ENCODE measurements at regions not wholly inside any gene's neighbourhood (a gene's known extent, or its start where the extent isn't known, plus 50 kb on each side); places are given as distances from the start of the nearest gene placed in this dataset.

GRCh38 chr19:30102666-30103065, 160.6 kb downstream of the URI1 start:
- H3K4ac ChIP-seq (replicated peaks; ENCODE audit: insufficient read length, low read depth, low read length) = no peak overlapping the region
- H3K36me3 ChIP-seq (ENCODE audit: control insufficient read depth in 2 of 4, insufficient read depth in 4 of 4, low read length in 3 of 4) = no peaks in the 10 kb centered on the region
- H2BK15ac ChIP-seq (ENCODE audit: low read length) = no peak overlapping the region
- no peak overlapping the region for H2BK120ac ChIP-seq (replicated peaks; ENCODE audit: low read depth, low read length)
- TF ChIP-seq HDAC2 (IDR thresholded peaks at IDR 0.05; ENCODE audit: borderline replicate concordance in 1 of 2, low read depth in 2 of 2, low read length in 2 of 2) = no peak
- no peaks in the 10 kb centered on the region for H3K9me3 ChIP-seq (ENCODE audit: insufficient read depth in 2 of 2, low read depth in 1 of 2, low read length in 1 of 2)
- no peaks in the 10 kb centered on the region for H3K79me1 ChIP-seq (ENCODE audit: low read depth, low read length)
- no peak overlapping the region for H4K8ac ChIP-seq (ENCODE audit: extremely low read depth, insufficient read depth, low read length)
- H3K9ac ChIP-seq (replicated peaks in 1 of 4; ENCODE audit: extremely low read depth in 1 of 4, low read depth in 3 of 4, low read length in 3 of 4) = no peak overlapping the region
- H3K56ac ChIP-seq (replicated peaks; ENCODE audit: insufficient read length, low read depth, low read length) = no peak overlapping the region
- no peak overlapping the region for H2BK5ac ChIP-seq (ENCODE audit: low read depth, low read length)
- no peak overlapping the region for H3K18ac ChIP-seq (ENCODE audit: extremely low read depth, low read length)
- no peak overlapping the region for H3K14ac ChIP-seq (ENCODE audit: insufficient read length)
- H3K23ac ChIP-seq (ENCODE audit: insufficient read length) = no peak overlapping the region
- no peaks in the 10 kb centered on the region for H3K27me3 ChIP-seq (replicated peaks in 1 of 4; ENCODE audit: control insufficient read depth in 3 of 4, extremely low read depth in 1 of 4, insufficient read depth in 3 of 4, low read length in 3 of 4)
- no peak overlapping the region for H3K27ac ChIP-seq (ENCODE audit: low read depth, low read length)
- no peak overlapping the region for H2BK20ac ChIP-seq (ENCODE audit: low read length)
- no peak overlapping the region for H2AFZ ChIP-seq (ENCODE audit: low read length)
- H2AK5ac ChIP-seq (ENCODE audit: low read depth, low read length) = no peak overlapping the region
- FAIRE-seq = no peak
- no peak overlapping the region for H2BK12ac ChIP-seq (ENCODE audit: low read depth, low read length)
- H3K4me2 ChIP-seq (ENCODE audit: insufficient read depth in 1 of 2, low read depth in 2 of 2, low read length in 2 of 2) = no peak overlapping the region
- no peaks in the 10 kb centered on the region for H3K23me2 ChIP-seq (ENCODE audit: low read depth, low read length)
- H3K4me1 ChIP-seq (replicated peaks in 1 of 4; ENCODE audit: control insufficient read depth in 3 of 4, insufficient read depth in 4 of 4, low read length in 3 of 4) = no peaks in the 10 kb centered on the region; a peak in 1 of 7 replicates
- H3K4me3 ChIP-seq (ENCODE audit: extremely low read depth in 1 of 4, insufficient read depth in 2 of 4, low read depth in 3 of 4, low read length in 4 of 4) = no peak overlapping the region
- DNase-seq (ENCODE audit: low read depth in 1 of 2, low spot score in 2 of 2) = no peak
- no peak overlapping the region for H4K5ac ChIP-seq (ENCODE audit: insufficient read length, low read depth, low read length)
- 94% methylated on average over 7 of the region's 7 CpGs; no CpG with 5 or more reads in 1 of the 2 experiments for WGBS, 2 experiments (ENCODE audit: extremely low coverage in 1 of 2, insufficient coverage in 1 of 2, insufficient read length in 1 of 2, insufficient replicate concordance in 2 of 2, low coverage in 1 of 2, low lambda C conversion rate in 2 of 2, missing lambda C conversion rate in 1 of 2)
- H4K91ac ChIP-seq (replicated peaks; ENCODE audit: insufficient read length, low read length) = no peak overlapping the region
- no peaks in the 10 kb centered on the region for H4K20me1 ChIP-seq (replicated peaks in 1 of 2; ENCODE audit: control insufficient read depth in 1 of 2, insufficient read depth in 2 of 2, low read length in 2 of 2)
- H3K79me2 ChIP-seq (ENCODE audit: control insufficient read depth in 1 of 2, insufficient read depth in 2 of 2, low read length in 2 of 2) = no peaks in the 10 kb centered on the region
- CTCF ChIA-PET (ENCODE audit: partially characterized antibody) = interaction anchor here (1.1 kb wide), 1 partner anchor 9 kb away, joined by 3 read pairs; no protein-coding TSS in a partner anchor
- POLR2A ChIA-PET (ENCODE audit: partially characterized antibody) = no interaction called here

Measured in H1 (cell line).